PC-3 (cell line): ENCODE measurements at regions not wholly inside any gene's neighbourhood (a gene's known extent, or its start where the extent isn't known, plus 50 kb on each side); places are given as distances from the start of the nearest gene placed in this dataset.

Experiments
- ATAC-seq: fragments of 200-7000 bp; cut with Tn5 transposase; 2 replicates; pipeline ENCODE4 v1.9.1; 2020; ENCODE audit warnings: mild to moderate bottlenecking, moderate library complexity
- BruUV-seq: library from RNA; stranded (reverse); fragments of 400-500 nt; replicated peaks from 2 replicates; lab custom pipeline; 2021; lab: Mats Ljungman, UMichigan
- CTCF ChIA-PET: fragments of 300-600 bp; sonication (Branson Sonifier 250); formaldehyde crosslinking; loops from one replicate; lab custom pipeline; 2022; ENCODE audit warnings: antibody characterized with exemption; lab: Charles Lee
- POLR2A ChIA-PET: fragments of 300-600 bp; sonication (Branson Sonifier 250); formaldehyde crosslinking; loops from one replicate; lab custom pipeline; 2022; ENCODE audit warnings: antibody characterized with exemption; ENCODE audit not compliant: unreplicated experiment; lab: Charles Lee
- DNase-seq: peaks from one replicate; pipeline ENCODE4 v3.0.0-alpha.2; 2015
- H2AFZ ChIP-seq: fragments of 300-600 bp; sonication (generic); 2 replicates; pipeline ENCODE4 v1.6.0; 2016; ENCODE audit warnings: antibody characterized with exemption, low read length
- H3F3A ChIP-seq: fragments of 300-600 bp; sonication (generic); one replicate; pipeline ENCODE4 v1.6.0; 2017; ENCODE audit warnings: antibody characterized with exemption, low read length, control low read depth, mild to moderate bottlenecking; ENCODE audit not compliant: unreplicated experiment
- H3K27ac ChIP-seq: fragments of 300-600 bp; sonication (generic); 2 replicates; pipeline ENCODE4 v1.5.1; 2016; ENCODE audit warnings: mild to moderate bottlenecking, low read length
- H3K27me3 ChIP-seq: fragments of 300-600 bp; sonication (generic); 2 replicates; pipeline ENCODE4 v1.6.1; 2016; ENCODE audit warnings: low read length, mixed read lengths
- H3K36me3 ChIP-seq: fragments of 300-600 bp; sonication (generic); 2 replicates; pipeline ENCODE4 v1.6.1; 2016; ENCODE audit warnings: low read depth, mixed run types, low read length, mixed read lengths
- H3K4me1 ChIP-seq: fragments of 300-600 bp; sonication (generic); 2 replicates; pipeline ENCODE4 v1.5.1; 2016; ENCODE audit warnings: low read length; ENCODE audit not compliant: insufficient read depth
- H3K4me2 ChIP-seq: fragments of 300-600 bp; sonication (generic); 2 replicates; pipeline ENCODE4 v1.6.0; 2016; ENCODE audit warnings: low read length
- H3K4me3 ChIP-seq: fragments of 300-600 bp; sonication (generic); 2 replicates; pipeline ENCODE4 v1.5.1; 2016; ENCODE audit warnings: mild to moderate bottlenecking, low read length, mixed read lengths
- H3K79me2 ChIP-seq: fragments of 300-600 bp; sonication (generic); 2 replicates; pipeline ENCODE4 v1.6.1; 2017; ENCODE audit warnings: low read length, mixed read lengths
- H3K9ac ChIP-seq: fragments of 300-600 bp; sonication (generic); 2 replicates; pipeline ENCODE4 v1.6.0; 2016; ENCODE audit warnings: mild to moderate bottlenecking, low read length
- H3K9me2 ChIP-seq: fragments of 300-600 bp; sonication (generic); replicated peaks from 2 replicates; pipeline ENCODE4 v1.6.1; 2016; ENCODE audit warnings: mixed run types, low read length, mixed read lengths
- H3K9me3 ChIP-seq: fragments of 300-600 bp; sonication (generic); 2 replicates; pipeline ENCODE4 v1.6.1; 2016; ENCODE audit warnings: low read length, mixed read lengths
- H4K20me1 ChIP-seq: fragments of 300-600 bp; sonication (generic); 2 replicates; pipeline ENCODE4 v1.6.1; 2016; ENCODE audit warnings: low read length, mixed read lengths
- CTCF ChIP-seq: fragments of 300-600 bp; sonication (generic); conservative IDR thresholded peaks from 2 replicates; pipeline ENCODE4 v1.5.1; 2017; ENCODE audit warnings: antibody characterized with exemption, low read depth, mild to moderate bottlenecking, low read length
- EZH2 ChIP-seq: fragments of 300-600 bp; sonication (generic); IDR thresholded peaks from one replicate; pipeline ENCODE4 v1.6.1; 2017; ENCODE audit warnings: antibody characterized with exemption, mild to moderate bottlenecking, low read length; ENCODE audit not compliant: unreplicated experiment
- EZH2phosphoT487 ChIP-seq: fragments of 300-600 bp; sonication (generic); IDR thresholded peaks from 2 replicates; pipeline ENCODE4 v1.6.1; 2018; ENCODE audit warnings: mild to moderate bottlenecking, antibody characterized with exemption, low read length, borderline replicate concordance
- intact Hi-C: fragments of 100-400 bp; cut with micrococcal nuclease; formaldehyde crosslinking; loops from 2 replicates; pipeline ENCODE4 v1.9.0; 2023

GRCh38 chr4:165737309-165737972, 135.6 kb upstream of the TLL1 start:
- DNase-seq (peak; percentile 18), ATAC-seq (no peak)
- no peaks in the 10 kb centered on the region for H3K36me3 ChIP-seq
- intact Hi-C loops: no loop called here
- H3K4me2 ChIP-seq: 0 out of 2 replicates have a peak overlapping the region, but pooled peaks have one; percentile 10
- H2AFZ ChIP-seq: no peak overlapping the region
- H3K79me2 ChIP-seq: no peaks in the 10 kb centered on the region
- peaks cover 33% of the 10 kb centered on the region for H3K4me1 ChIP-seq
- no peaks in the 10 kb centered on the region for H3K9me3 ChIP-seq
- no peaks in the 10 kb centered on the region for H4K20me1 ChIP-seq
- TF ChIP-seq EZH2phosphoT487 (no peak), CTCF (no peak), EZH2 (no peak)
- no TSS peak for BruUV-seq
- peaks cover 5% of the 10 kb centered on the region for H3F3A ChIP-seq
- H3K27ac ChIP-seq: peak overlapping the region; percentile 85
- H3K9ac ChIP-seq: no peak overlapping the region
- no peaks in the 10 kb centered on the region for H3K27me3 ChIP-seq
- no peaks in the 10 kb centered on the region for H3K9me2 ChIP-seq
- H3K4me3 ChIP-seq: no peak overlapping the region
- CTCF ChIA-PET: no interaction called here
- POLR2A ChIA-PET: no interaction called here

- intact Hi-C loops: no loop called here
- H3K27me3 ChIP-seq: no peaks in the 10 kb centered on the region
- BruUV-seq: no TSS peak
- POLR2A ChIA-PET: no interaction called here
- ATAC-seq: peak; percentile 97
- no peaks in the 10 kb centered on the region for H3K79me2 ChIP-seq
- peaks cover 33% of the 10 kb centered on the region for H3K4me1 ChIP-seq
- H4K20me1 ChIP-seq: no peaks in the 10 kb centered on the region
- H3F3A ChIP-seq: peaks cover 5% of the 10 kb centered on the region
- H3K4me2 ChIP-seq: peak overlapping the region; percentile 65
- peak overlapping the region; percentile 85 for H3K27ac ChIP-seq
- no peaks in the 10 kb centered on the region for H3K9me2 ChIP-seq
- no peaks in the 10 kb centered on the region for H3K36me3 ChIP-seq
- H3K4me3 ChIP-seq: peak overlapping the region; percentile 33; the same call in 1 of the 2 replicates
- H3K9me3 ChIP-seq: no peaks in the 10 kb centered on the region
- H3K9ac ChIP-seq: peak overlapping the region; percentile 16; the same call in 1 of the 2 replicates
- H2AFZ ChIP-seq: no peak overlapping the region
- CTCF ChIA-PET: interaction anchor here (0.5 to 1.0 kb wide), 2 partner anchors 21 to 245 kb away, joined by 3 read pairs; no protein-coding TSS in a partner anchor
- TF ChIP-seq CTCF (no peak), EZH2phosphoT487 (no peak), EZH2 (no peak)
- DNase-seq: peak; percentile 81
These were observed 134.5 kb upstream of the TLL1 start for GRCh38 chr4:165738571-165738970.

GRCh38 chr4:165740911-165741310, 132.1 kb upstream of the TLL1 start:
- H3K9me3 ChIP-seq: no peaks in the 10 kb centered on the region
- DNase-seq: peak; percentile 56
- H3K27ac ChIP-seq: peak overlapping the region; percentile 30
- H3F3A ChIP-seq: peaks cover 5% of the 10 kb centered on the region
- ChIA-PET CTCF (no interaction called here), POLR2A (no interaction called here)
- no peaks in the 10 kb centered on the region for H3K79me2 ChIP-seq
- H2AFZ ChIP-seq: no peak overlapping the region
- H3K9ac ChIP-seq: no peak overlapping the region
- no peak overlapping the region for H3K4me3 ChIP-seq
- no peaks in the 10 kb centered on the region for H3K36me3 ChIP-seq
- H3K4me1 ChIP-seq: peaks cover 33% of the 10 kb centered on the region
- H3K4me2 ChIP-seq: peak overlapping the region; percentile 42
- no peak for ATAC-seq
- TF ChIP-seq EZH2: no peak
- no peaks in the 10 kb centered on the region for H4K20me1 ChIP-seq
- no TSS peak for BruUV-seq
- H3K9me2 ChIP-seq: no peaks in the 10 kb centered on the region
- no peaks in the 10 kb centered on the region for H3K27me3 ChIP-seq
- intact Hi-C loops: no loop called here
